ENCODE measurements at regions not wholly inside any gene's neighbourhood (a gene's known extent, or its start where the extent isn't known, plus 50 kb on each side); places are given as distances from the start of the nearest gene placed in this dataset.

- no peak for TF ChIP-seq SMC3 (conservative IDR thresholded peaks at IDR 0.05; ENCODE audit: insufficient read depth, low read depth, low read length)
- no peak for TF ChIP-seq SMARCC2 (IDR thresholded peaks at IDR 0.05; ENCODE audit: low read depth)
- no peak for TF ChIP-seq ZMIZ1 (IDR thresholded peaks at IDR 0.05; ENCODE audit: low read depth in 2 of 2, low read length in 2 of 2)
- no peak for TF ChIP-seq KDM1A (IDR thresholded peaks at IDR 0.05)
- TF ChIP-seq ZBTB33 (CRISPR knock-in tag; IDR thresholded peaks at IDR 0.05): no peak
These were observed 328.0 kb downstream of the BCOR start for GRCh38 chrX:39769748-39770147.
